PC-3 (cell line): ENCODE measurements at regions not wholly inside any gene's neighbourhood (a gene's known extent, or its start where the extent isn't known, plus 50 kb on each side); places are given as distances from the start of the nearest gene placed in this dataset.

ENCODE experiments used
- CTCF ChIP-seq: fragments of 300-600 bp; sonication (generic); conservative IDR thresholded peaks from 2 replicates; pipeline ENCODE4 v1.5.1; 2017; ENCODE audit warnings: antibody characterized with exemption, low read depth, mild to moderate bottlenecking, low read length
- EZH2 ChIP-seq: fragments of 300-600 bp; sonication (generic); IDR thresholded peaks from one replicate; pipeline ENCODE4 v1.6.1; 2017; ENCODE audit warnings: antibody characterized with exemption, mild to moderate bottlenecking, low read length; ENCODE audit not compliant: unreplicated experiment
- EZH2phosphoT487 ChIP-seq: fragments of 300-600 bp; sonication (generic); IDR thresholded peaks from 2 replicates; pipeline ENCODE4 v1.6.1; 2018; ENCODE audit warnings: mild to moderate bottlenecking, antibody characterized with exemption, low read length, borderline replicate concordance

GRCh38 chr6:164569509-164569908 lies 739.9 kb downstream of the C6orf118 start:
- TF ChIP-seq CTCF: no peak
- TF ChIP-seq EZH2: no peak
- TF ChIP-seq EZH2phosphoT487: no peak
